ENCODE measurements at regions not wholly inside any gene's neighbourhood (a gene's known extent, or its start where the extent isn't known, plus 50 kb on each side); places are given as distances from the start of the nearest gene placed in this dataset.

DNA sequence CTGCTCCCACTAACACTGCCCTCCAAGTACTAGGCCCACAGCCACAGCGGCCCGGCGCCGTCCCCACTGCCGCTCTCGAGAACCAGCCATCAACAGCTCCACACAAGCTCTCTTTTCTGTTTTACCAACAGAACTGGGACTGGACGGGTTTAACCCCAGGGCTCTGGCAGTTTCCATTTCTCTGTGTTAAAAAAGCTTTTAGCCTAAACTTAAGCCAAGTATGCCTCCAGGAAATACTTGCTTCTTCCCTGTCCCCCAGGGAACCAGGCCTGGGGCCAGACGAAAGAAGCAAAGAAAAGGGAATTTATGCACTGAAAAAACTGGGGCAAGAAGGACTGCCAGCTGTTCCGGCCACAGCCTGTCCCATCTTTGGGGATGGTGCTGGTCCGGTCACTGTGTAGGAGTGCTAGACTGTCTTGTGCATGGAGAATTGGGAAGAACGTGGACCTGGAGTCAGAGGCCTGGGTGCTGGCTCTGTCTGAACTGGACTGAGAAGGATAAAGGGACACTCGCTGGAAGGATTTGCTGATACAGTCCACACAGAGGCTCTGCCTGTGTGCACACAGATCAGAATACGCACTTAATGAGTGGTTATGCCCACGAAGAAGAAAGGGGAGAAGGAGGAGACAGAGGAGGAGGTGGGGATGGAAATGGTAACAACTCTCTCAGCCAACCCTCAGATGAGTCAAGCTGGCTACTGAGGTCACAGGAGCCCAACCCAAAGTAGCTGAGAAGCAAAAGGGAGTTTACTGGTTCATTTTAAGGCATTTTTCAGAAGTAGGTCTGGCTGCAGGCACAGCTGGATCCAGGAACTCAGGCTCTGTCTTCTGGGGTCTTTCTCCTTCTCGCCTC, 254.4 kb upstream of the PMEPA1 start:
- no TSS peak for BruUV-seq (replicated peaks)
- CTCF ChIA-PET = no interaction called here
- H3K4me3 ChIP-seq (ENCODE audit: low read depth, low read length, poor library complexity, severe bottlenecking) = no peak overlapping the region

GRCh38 chr20:57960803-57961575, 251.2 kb upstream of the PMEPA1 start:
- no peaks in the 10 kb centered on the region for H3K4me1 ChIP-seq (ENCODE audit: insufficient read depth, low read length, poor library complexity, severe bottlenecking)
- no peak for DNase-seq (ENCODE audit: low spot score)
- H3K27me3 ChIP-seq (replicated peaks; ENCODE audit: insufficient read depth, low read depth, low read length, poor library complexity) = no peaks in the 10 kb centered on the region
- H3K4me3 ChIP-seq (ENCODE audit: low read depth, low read length, poor library complexity, severe bottlenecking) = no peak overlapping the region
- no peaks in the 10 kb centered on the region for H3K9me3 ChIP-seq (ENCODE audit: low read depth, low read length, poor library complexity, severe bottlenecking)
- CTCF ChIA-PET = no interaction called here
- H3K27ac ChIP-seq (ENCODE audit: low read depth, low read length, poor library complexity, severe bottlenecking) = no peak overlapping the region
- POLR2A ChIA-PET (ENCODE audit: low non-redundant PET) = no interaction called here
- TF ChIP-seq, protein P1, sequence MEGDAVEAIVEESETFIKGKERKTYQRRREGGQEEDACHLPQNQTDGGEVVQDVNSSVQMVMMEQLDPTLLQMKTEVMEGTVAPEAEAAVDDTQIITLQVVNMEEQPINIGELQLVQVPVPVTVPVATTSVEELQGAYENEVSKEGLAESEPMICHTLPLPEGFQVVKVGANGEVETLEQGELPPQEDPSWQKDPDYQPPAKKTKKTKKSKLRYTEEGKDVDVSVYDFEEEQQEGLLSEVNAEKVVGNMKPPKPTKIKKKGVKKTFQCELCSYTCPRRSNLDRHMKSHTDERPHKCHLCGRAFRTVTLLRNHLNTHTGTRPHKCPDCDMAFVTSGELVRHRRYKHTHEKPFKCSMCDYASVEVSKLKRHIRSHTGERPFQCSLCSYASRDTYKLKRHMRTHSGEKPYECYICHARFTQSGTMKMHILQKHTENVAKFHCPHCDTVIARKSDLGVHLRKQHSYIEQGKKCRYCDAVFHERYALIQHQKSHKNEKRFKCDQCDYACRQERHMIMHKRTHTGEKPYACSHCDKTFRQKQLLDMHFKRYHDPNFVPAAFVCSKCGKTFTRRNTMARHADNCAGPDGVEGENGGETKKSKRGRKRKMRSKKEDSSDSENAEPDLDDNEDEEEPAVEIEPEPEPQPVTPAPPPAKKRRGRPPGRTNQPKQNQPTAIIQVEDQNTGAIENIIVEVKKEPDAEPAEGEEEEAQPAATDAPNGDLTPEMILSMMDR (conservative IDR thresholded peaks at IDR 0.05; ENCODE audit: low read depth, low read length) = no peak
- no peak for TF ChIP-seq EZH2 (IDR thresholded peaks at IDR 0.05; ENCODE audit: borderline replicate concordance, low read depth, low read length, poor library complexity, severe bottlenecking)
- BruUV-seq (replicated peaks) = no TSS peak
- intact Hi-C loops (cut with micrococcal nuclease; ENCODE audit: unreplicated experiment) = no loop called here
- no peaks in the 10 kb centered on the region for H3K36me3 ChIP-seq (ENCODE audit: insufficient read depth, low read length, poor library complexity, severe bottlenecking)

More for the DNA sequence above, 254.4 kb upstream of the PMEPA1 start:
- H3K36me3 ChIP-seq (ENCODE audit: insufficient read depth, low read length, poor library complexity, severe bottlenecking) = no peaks in the 10 kb centered on the region
- no peak for TF ChIP-seq EZH2 (IDR thresholded peaks at IDR 0.05; ENCODE audit: borderline replicate concordance, low read depth, low read length, poor library complexity, severe bottlenecking)
- TF ChIP-seq, protein P1 (conservative IDR thresholded peaks at IDR 0.05; ENCODE audit: low read depth, low read length) = no peak
- POLR2A ChIA-PET (ENCODE audit: low non-redundant PET) = no interaction called here
- DNase-seq (ENCODE audit: low spot score) = no peak
- intact Hi-C loops (cut with micrococcal nuclease; ENCODE audit: unreplicated experiment) = no loop called here
- no peaks in the 10 kb centered on the region for H3K4me1 ChIP-seq (ENCODE audit: insufficient read depth, low read length, poor library complexity, severe bottlenecking)
- H3K27me3 ChIP-seq (replicated peaks; ENCODE audit: insufficient read depth, low read depth, low read length, poor library complexity) = no peaks in the 10 kb centered on the region
- no peaks in the 10 kb centered on the region for H3K9me3 ChIP-seq (ENCODE audit: low read depth, low read length, poor library complexity, severe bottlenecking)
- no peak overlapping the region for H3K27ac ChIP-seq (ENCODE audit: low read depth, low read length, poor library complexity, severe bottlenecking)

DNA sequence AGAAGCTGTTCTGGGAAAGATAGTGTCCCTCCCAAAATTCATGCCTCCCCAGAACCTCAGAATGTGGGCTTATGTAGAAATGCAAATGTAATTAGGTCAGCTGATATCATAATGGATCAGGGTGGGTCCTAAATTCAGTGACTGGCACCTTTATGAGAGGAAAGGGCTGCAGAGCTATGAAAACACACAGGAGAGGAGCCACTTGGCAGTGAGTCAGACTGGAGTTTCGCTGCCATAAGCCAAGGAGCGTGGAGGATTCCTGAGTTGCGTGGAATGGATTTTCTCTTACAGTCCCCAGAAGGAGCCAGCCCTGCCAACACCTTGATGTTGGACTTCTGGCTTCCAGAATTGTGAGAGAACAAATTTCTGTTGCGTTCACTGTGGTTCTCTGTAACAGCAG, 249.8 kb upstream of the PMEPA1 start:
- CTCF ChIA-PET = no interaction called here
- H3K27me3 ChIP-seq (replicated peaks; ENCODE audit: insufficient read depth, low read depth, low read length, poor library complexity) = no peaks in the 10 kb centered on the region
- intact Hi-C loops (cut with micrococcal nuclease; ENCODE audit: unreplicated experiment) = no loop called here
- POLR2A ChIA-PET (ENCODE audit: low non-redundant PET) = no interaction called here
- no peaks in the 10 kb centered on the region for H3K4me1 ChIP-seq (ENCODE audit: insufficient read depth, low read length, poor library complexity, severe bottlenecking)
- TF ChIP-seq, protein P1 (conservative IDR thresholded peaks at IDR 0.05; ENCODE audit: low read depth, low read length) = no peak
- no peak for TF ChIP-seq EZH2 (IDR thresholded peaks at IDR 0.05; ENCODE audit: borderline replicate concordance, low read depth, low read length, poor library complexity, severe bottlenecking)
- H3K9me3 ChIP-seq (ENCODE audit: low read depth, low read length, poor library complexity, severe bottlenecking) = no peaks in the 10 kb centered on the region
- no peak for DNase-seq (ENCODE audit: low spot score)
- BruUV-seq (replicated peaks) = no TSS peak
- no peak overlapping the region for H3K4me3 ChIP-seq (ENCODE audit: low read depth, low read length, poor library complexity, severe bottlenecking)
- H3K36me3 ChIP-seq (ENCODE audit: insufficient read depth, low read length, poor library complexity, severe bottlenecking) = no peaks in the 10 kb centered on the region
- H3K27ac ChIP-seq (ENCODE audit: low read depth, low read length, poor library complexity, severe bottlenecking) = no peak overlapping the region
